Fibroblast of pulmonary artery (primary cell): ENCODE measurements at regions not wholly inside any gene's neighbourhood (a gene's known extent, or its start where the extent isn't known, plus 50 kb on each side); places are given as distances from the start of the nearest gene placed in this dataset.
"Not testable (repeated sequence)": the region's sequence is repeated elsewhere in the genome, so short reads cannot be mapped to it uniquely, and the experiment has no call there.

Source experiments
- DNase-seq: peaks from one replicate; pipeline ENCODE4 v3.0.0-alpha.2; 2010; ENCODE audit warnings: low read depth
- H3K4me3 ChIP-seq: replicated peaks from 2 replicates; pipeline ENCODE4 v1.5.1; 2011; ENCODE audit warnings: low read depth, mild to moderate bottlenecking, control low read depth, low read length, moderate library complexity
- CTCF ChIP-seq: IDR thresholded peaks from 2 replicates; pipeline ENCODE4 v1.5.1; 2011; ENCODE audit warnings: mild to moderate bottlenecking, control low read depth, low read length, inconsistent platforms; ENCODE audit errors: missing control alignments

GRCh38 chr3:164832216-164832615 lies 246.1 kb downstream of the SI start:
- no peak for DNase-seq
- TF ChIP-seq CTCF: no peak
- no peak overlapping the region for H3K4me3 ChIP-seq

GRCh38 chr3:164818318-164818717 lies 260.0 kb downstream of the SI start:
- no peak for TF ChIP-seq CTCF
- H3K4me3 ChIP-seq: no peak overlapping the region
- no peak for DNase-seq

GRCh38 chr3:164814106-164814505 lies 264.2 kb downstream of the SI start:
- TF ChIP-seq CTCF: no peak
- H3K4me3 ChIP-seq: no peak overlapping the region
- no peak for DNase-seq

- no peak for TF ChIP-seq CTCF
- no peak overlapping the region for H3K4me3 ChIP-seq
- no peak for DNase-seq
Observed at GRCh38 chr3:164812042-164812441, 266.3 kb downstream of the SI start.

- TF ChIP-seq CTCF: no peak
- no peak overlapping the region for H3K4me3 ChIP-seq
- DNase-seq: no peak
Observed at GRCh38 chr3:164806188-164806587, 272.1 kb downstream of the SI start.

- H3K4me3 ChIP-seq: no peak overlapping the region
- DNase-seq: no peak
- TF ChIP-seq CTCF: no peak
Observed at GRCh38 chr3:164794099-164794498, 284.2 kb downstream of the SI start.

- H3K4me3 ChIP-seq: no peak overlapping the region
- no peak for TF ChIP-seq CTCF
- DNase-seq: no peak
Observed at GRCh38 chr3:164791263-164791662, 287.0 kb downstream of the SI start.

GRCh38 chr3:164784407-164784806 lies 293.9 kb downstream of the SI start:
- H3K4me3 ChIP-seq, DNase-seq: not testable (repeated sequence)
